ENCODE measurements at regions not wholly inside any gene's neighbourhood (a gene's known extent, or its start where the extent isn't known, plus 50 kb on each side); places are given as distances from the start of the nearest gene placed in this dataset.
"Not testable (repeated sequence)": the region's sequence is repeated elsewhere in the genome, so short reads cannot be mapped to it uniquely, and the experiment has no call there.

DNA sequence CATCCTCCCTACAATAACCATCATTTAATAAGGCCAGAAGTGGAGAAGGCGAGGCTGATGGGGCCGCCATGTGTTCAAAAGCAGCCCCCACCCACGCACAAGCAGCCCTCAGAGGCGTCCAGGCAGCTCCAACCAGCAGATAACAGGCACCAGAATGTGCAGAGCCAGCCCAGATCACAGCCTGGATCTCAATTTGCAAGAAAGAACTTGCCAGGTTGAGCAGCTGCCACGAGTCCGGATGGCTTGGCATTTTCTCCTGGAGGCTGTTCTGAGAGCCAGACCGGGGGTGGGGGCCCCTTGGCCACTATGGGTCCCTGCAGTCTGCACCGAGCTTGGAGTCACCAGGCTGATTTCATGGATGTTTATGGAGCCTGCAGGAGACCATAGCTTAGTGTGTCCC, 338.1 kb downstream of the PREX1 start:
- DNase-seq = peak; percentile 88

DNA sequence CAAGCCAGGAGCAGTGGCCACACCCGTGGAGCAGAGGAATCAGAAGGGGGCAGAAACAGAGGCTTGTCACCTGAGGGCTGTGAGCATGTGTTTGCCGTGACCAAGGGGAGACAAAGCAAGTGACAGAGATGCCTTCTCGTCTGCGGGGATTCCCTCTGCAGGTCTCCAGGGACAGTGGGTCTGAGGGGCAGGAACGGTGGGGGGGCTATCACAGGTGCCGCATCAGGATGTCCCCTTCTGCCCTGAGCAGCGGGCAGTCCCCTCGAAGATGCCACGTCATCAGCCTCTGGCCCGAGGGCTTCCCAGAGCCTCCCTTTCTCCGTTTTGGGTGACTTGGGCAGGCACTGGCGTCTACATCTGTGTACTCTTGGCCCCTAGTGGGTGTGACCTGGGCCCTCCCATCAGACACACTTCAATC, 338.7 kb downstream of the PREX1 start:
- DNase-seq = no peak

- peak; percentile 80 for DNase-seq
These were observed 339.3 kb downstream of the PREX1 start for GRCh38 chr20:48488334-48489034.

GRCh38 chr20:48486065-48486464, 341.7 kb downstream of the PREX1 start:
- DNase-seq = no peak

- DNase-seq = not testable (repeated sequence)
These were observed 342.6 kb downstream of the PREX1 start for GRCh38 chr20:48485153-48485552.

- no peak for DNase-seq
These were observed 344.3 kb downstream of the PREX1 start for GRCh38 chr20:48483334-48484066.

DNA sequence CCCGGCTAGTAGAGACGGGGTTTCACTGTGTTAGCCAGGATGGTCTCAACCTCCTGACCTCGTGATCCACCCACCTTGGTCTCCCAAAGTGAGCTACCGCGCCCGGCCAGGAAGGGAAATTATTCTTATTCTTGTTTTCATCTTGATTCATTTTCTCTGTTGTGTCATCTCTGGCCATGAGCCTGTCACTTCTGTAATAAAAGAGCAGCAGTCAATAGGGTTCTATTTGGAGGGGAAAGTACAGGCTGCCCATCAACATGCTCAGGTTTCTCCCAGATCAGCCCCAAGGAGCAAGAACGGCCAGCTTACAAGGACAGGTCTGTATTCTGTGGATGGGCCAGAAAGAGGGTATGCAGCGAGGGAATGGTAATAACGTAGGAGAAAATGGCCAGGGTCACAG, 345.0 kb downstream of the PREX1 start:
- no peak for DNase-seq

- no peak for DNase-seq
These were observed 347.5 kb downstream of the PREX1 start for GRCh38 chr20:48480216-48480772.

GRCh38 chr20:48478806-48479585, 348.8 kb downstream of the PREX1 start:
- DNase-seq = no peak

GRCh38 chr20:48478370-48478769, 349.4 kb downstream of the PREX1 start:
- DNase-seq = no peak

DNA sequence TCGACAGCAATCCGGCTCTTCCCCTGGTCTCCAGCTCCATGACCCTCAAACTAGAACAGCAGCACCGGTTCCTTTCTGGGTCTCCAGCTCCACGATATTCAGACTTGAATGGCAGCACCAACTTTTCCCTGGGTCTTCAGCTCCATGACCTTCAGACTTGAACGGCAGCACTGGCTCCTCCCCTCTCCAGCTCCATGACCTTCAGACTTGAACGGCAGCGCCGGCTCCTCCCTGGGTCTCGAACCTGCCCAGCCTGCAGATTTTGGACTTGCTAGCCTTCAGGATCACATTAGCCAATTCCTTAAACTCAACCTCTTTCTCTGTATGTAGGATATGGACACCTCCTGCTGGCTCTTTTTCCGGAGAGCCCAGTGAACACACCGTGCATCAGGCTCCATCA, 350.9 kb downstream of the PREX1 start:
- DNase-seq = no peak

DNA sequence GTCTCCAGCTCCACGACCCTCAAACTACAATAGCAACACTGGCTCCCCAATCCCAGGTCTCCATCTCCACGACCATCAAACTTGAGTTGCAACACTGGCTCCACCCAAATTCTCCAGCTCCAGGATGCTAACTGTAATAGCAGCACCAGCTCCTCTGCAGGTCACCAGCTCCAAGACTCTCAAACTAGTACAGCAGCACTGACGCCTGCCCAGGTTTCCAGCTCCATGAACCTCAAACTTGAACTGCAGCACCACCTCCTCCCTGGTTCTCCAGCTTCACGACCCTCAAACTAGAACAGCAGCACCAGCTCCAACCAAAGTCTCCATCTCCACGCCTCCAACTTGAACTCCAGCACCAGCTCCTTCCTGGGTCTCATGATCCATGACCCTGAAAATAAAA, 353.8 kb downstream of the PREX1 start:
- DNase-seq = no peak

DNA sequence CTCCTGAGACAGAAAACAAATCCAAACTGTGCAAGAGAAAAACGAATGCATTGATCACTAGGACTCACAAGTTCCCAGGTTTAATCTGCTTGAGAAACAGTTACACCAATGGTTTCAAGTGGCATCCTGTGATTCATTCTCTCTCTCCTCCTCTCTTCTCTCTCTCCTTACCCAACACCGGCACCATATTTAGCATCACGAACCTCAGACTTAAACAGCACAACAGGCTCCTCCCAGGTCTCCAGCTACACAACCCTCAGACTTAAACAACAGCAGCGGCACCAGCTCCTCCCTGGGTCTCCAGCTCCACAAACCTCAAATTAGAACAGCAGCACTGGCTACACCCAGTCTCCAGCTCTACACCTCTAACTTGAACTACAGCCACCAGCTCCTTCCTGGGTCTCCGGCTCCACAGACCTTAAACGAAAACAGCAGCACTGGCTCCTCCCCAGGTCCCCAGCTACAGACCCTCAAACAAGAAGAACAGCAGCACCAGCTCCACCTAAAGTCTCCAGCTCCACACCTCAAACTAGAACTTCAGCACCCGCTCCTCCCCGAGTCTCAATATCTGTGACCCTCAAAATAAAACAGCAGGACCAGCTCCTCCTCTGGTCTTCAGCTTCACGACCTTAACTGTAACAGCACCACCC, 355.9 kb downstream of the PREX1 start:
- no peak for DNase-seq

- no peak for DNase-seq
These were observed 356.6 kb downstream of the PREX1 start for GRCh38 chr20:48471176-48471575.

- DNase-seq = no peak
These were observed 357.7 kb downstream of the PREX1 start for GRCh38 chr20:48470141-48470540.

GRCh38 chr20:48469026-48469425, 358.8 kb downstream of the PREX1 start:
- DNase-seq = no peak

GRCh38 chr20:48468571-48468970, 359.2 kb downstream of the PREX1 start:
- DNase-seq = no peak

DNA sequence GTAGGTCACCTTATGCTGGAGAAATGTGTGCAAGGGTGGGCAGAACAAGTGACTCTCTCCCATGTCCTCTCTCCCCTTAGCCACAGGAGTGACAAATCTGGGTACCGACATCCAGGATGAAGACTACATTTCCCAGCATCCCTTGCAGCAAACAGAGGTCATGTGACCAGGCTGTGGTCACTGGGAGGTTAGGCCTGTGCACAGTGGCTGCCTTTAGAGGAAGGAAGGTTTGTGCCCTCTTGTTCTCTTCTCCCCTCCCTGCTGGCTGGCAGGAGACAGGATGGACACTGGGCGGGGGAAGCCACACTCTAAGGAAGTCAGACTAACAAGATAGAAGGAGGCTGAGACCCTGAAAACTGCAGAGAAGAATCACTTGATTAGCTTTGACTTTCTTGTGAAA, 360.2 kb downstream of the PREX1 start:
- no peak for DNase-seq

DNA sequence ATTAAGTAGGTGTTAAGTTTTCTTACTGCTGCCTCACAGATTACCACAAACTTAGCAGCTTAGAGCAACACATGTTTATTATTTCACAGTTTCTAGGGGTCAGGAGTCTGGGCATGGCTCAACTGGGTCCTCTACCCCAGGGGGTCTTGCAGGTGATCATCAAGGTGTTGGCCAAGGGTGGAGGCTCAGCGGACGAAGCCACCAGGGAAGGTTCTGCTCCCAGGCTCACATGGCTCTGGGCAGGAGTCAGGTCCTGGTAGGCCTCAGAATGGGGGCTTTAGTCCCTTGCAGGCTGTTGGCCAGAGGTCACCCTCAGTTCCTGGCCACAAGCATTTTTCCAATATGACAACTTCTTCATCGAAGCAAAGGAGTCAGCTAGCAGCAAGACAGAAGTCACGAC, 362.5 kb downstream of the PREX1 start:
- DNase-seq = no peak

DNA sequence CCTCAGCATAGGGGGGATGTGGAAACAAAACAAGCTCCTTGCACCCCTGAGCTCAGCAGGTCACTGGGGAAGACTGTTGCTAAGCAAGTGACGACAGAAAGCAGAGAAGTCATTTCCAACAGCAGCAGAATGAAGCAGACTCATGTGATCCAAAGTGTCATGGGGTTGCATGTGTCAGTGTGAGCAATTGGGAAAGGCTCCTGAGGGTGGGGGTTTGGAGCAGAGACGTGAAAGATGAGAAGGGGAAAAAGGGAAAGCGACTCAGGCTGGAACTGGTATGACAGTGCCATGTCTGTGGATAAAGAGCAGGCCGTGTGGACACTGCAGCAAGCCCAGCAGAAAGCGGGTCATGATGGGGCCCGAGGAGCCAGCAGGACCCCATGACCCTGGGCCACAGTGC, 363.9 kb downstream of the PREX1 start:
- no peak for DNase-seq

- DNase-seq = peak; percentile 35
These were observed 364.6 kb downstream of the PREX1 start for GRCh38 chr20:48463096-48463720.

DNA sequence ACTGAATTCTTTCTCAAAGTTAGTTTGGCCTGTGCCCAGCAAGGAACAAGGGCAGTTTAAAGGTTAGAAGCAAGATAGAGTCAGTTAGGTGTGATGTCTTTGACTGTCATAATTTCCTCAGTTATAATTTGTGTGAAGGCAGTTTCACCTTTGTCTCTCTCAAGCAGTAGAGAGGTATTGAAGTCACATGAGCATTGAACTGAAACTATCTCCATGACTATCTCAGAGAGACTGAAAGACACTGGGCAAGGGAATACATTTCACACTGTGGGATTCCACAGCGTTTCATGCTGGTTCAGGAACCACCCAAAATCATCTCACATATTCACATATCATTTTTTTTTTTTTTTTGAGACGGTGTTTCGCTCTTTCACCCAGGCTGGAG, 366.1 kb downstream of the PREX1 start:
- DNase-seq = no peak

Measured in NCI-H1694 (cell line).